SK-N-SH (cell line): ENCODE measurements at regions not wholly inside any gene's neighbourhood (a gene's known extent, or its start where the extent isn't known, plus 50 kb on each side); places are given as distances from the start of the nearest gene placed in this dataset.

Experiments used
- CTCF ChIA-PET: fragments of 300-600, 350-600 bp; formaldehyde crosslinking; extraction: SDS; loops from one replicate; lab custom pipeline; 2021; lab: Yijun Ruan, JAX
- POLR2A ChIA-PET: fragments of 350-600 bp; sonication (Branson Sonifier 250); formaldehyde crosslinking; extraction: SDS; loops from one replicate; lab custom pipeline; 2020; ENCODE audit warnings: antibody characterized with exemption, inconsistent platforms; lab: Yijun Ruan, JAX
- DNase-seq: peaks from one replicate; pipeline ENCODE4 v3.0.0; 2012
- H2AFZ ChIP-seq: fragments of 200-600 bp; sonication (generic); 2 replicates; pipeline ENCODE4 v1.8.1; 2016; ENCODE audit warnings: antibody characterized with exemption, mild to moderate bottlenecking, low read depth
- H3F3A ChIP-seq: fragments of 200-600 bp; sonication (generic); replicated peaks from 2 replicates; pipeline ENCODE3; 2016; ENCODE audit warnings: antibody characterized with exemption, mild to moderate bottlenecking; ENCODE audit not compliant: insufficient read depth
- H3K27ac ChIP-seq, 2 experiments: fragments of 200-500 bp in 1 of 2; fragments of 200-600 bp in 1 of 2; sonication (Bioruptor generic) in 1 of 2; sonication (generic), shearing (Covaris generic) in 1 of 2; 2 replicates each; pipeline versions ENCODE4 v1.5.1 to v1.6.1; 2014 to 2016; ENCODE audit warnings: low read depth in 2 of 2, inconsistent platforms in 1 of 2, low read length in 1 of 2, mild to moderate bottlenecking in 1 of 2, mixed read lengths in 1 of 2
- H3K27me3 ChIP-seq: fragments of 200-600 bp; sonication (generic), shearing (Covaris generic); 2 replicates; pipeline ENCODE4 v1.6.1; 2016; ENCODE audit warnings: mixed run types; ENCODE audit not compliant: insufficient read depth
- H3K36me3 ChIP-seq, 2 experiments: fragments of 200-500 bp in 1 of 2; fragments of 200-600 bp in 1 of 2; sonication (Bioruptor generic) in 1 of 2; sonication (generic) in 1 of 2; replicated peaks in 1 of 2; 2 replicates each; pipeline versions ENCODE3 to v1.5.1; 2014 to 2016; ENCODE audit warnings: low read length in 1 of 2, mild to moderate bottlenecking in 1 of 2; ENCODE audit not compliant: insufficient read depth in 2 of 2, control insufficient read depth in 1 of 2
- H3K4me1 ChIP-seq, 2 experiments: fragments of 200-500 bp in 1 of 2; fragments of 200-600 bp in 1 of 2; sonication (Bioruptor generic) in 1 of 2; sonication (generic), shearing (Covaris generic) in 1 of 2; 2 replicates each; pipeline versions ENCODE4 v1.5.1 to v1.6.1; 2014 to 2016; ENCODE audit warnings: low read depth in 1 of 2, low read length in 1 of 2, mixed run types in 1 of 2; ENCODE audit not compliant: insufficient read depth in 2 of 2, control insufficient read depth in 1 of 2
- H3K4me2 ChIP-seq: fragments of 200-600 bp; sonication (generic), shearing (Covaris generic); 2 replicates; pipeline ENCODE4 v1.6.1; 2017; ENCODE audit warnings: mixed run types
- H3K4me3 ChIP-seq, 2 experiments: fragments of 200-500 bp in 1 of 2; fragments of 200-600 bp in 1 of 2; sonication (Bioruptor generic) in 1 of 2; sonication (generic), shearing (Covaris generic) in 1 of 2; 2 replicates each; pipeline versions ENCODE4 v1.5.1 to v1.8.1; 2014 to 2016; ENCODE audit warnings: low read depth in 2 of 2, inconsistent platforms in 1 of 2, low read length in 1 of 2, mild to moderate bottlenecking in 1 of 2, mixed read lengths in 1 of 2, moderate library complexity in 1 of 2
- H3K79me2 ChIP-seq: fragments of 200-600 bp; sonication (generic); 2 replicates; pipeline ENCODE4 v1.8.1; 2017; ENCODE audit warnings: mild to moderate bottlenecking; ENCODE audit not compliant: insufficient read depth
- H3K9ac ChIP-seq: fragments of 200-600 bp; sonication (generic); 2 replicates; pipeline ENCODE4 v1.6.1; 2017; ENCODE audit warnings: mixed run types
- H3K9me2 ChIP-seq: fragments of 200-600 bp; sonication (generic); 2 replicates; pipeline ENCODE4 v1.6.1; 2017; ENCODE audit warnings: mixed run types
- H3K9me3 ChIP-seq: fragments of 200-600 bp; sonication (generic); 2 replicates; pipeline ENCODE4 v1.6.1; 2017; ENCODE audit warnings: mixed run types, mild to moderate bottlenecking, moderate library complexity
- H4K20me1 ChIP-seq: fragments of 200-600 bp; sonication (generic); 2 replicates; pipeline ENCODE4 v1.6.1; 2017; ENCODE audit warnings: mild to moderate bottlenecking, mixed run types; ENCODE audit not compliant: insufficient read depth
- FOXM1 ChIP-seq: IDR thresholded peaks from 2 replicates; pipeline ENCODE4 v1.4.0; 2012; ENCODE audit warnings: low read depth, mild to moderate bottlenecking
- GATA2 ChIP-seq: sonication (generic); formaldehyde crosslinking; IDR thresholded peaks from 2 replicates; pipeline ENCODE4 v1.5.0; 2020; ENCODE audit warnings: mild to moderate bottlenecking, missing genetic modification reagents
- NRF1 ChIP-seq: IDR thresholded peaks from 2 replicates; pipeline ENCODE4 v1.6.1; 2012; ENCODE audit warnings: low read depth, mild to moderate bottlenecking, low read length
- RAD21 ChIP-seq: IDR thresholded peaks from 2 replicates; pipeline ENCODE4 v1.6.1; 2012; ENCODE audit warnings: mild to moderate bottlenecking, low read length
- RCOR1 ChIP-seq: fragments of 150-350 bp; IDR thresholded peaks from 2 replicates; pipeline ENCODE4 v1.6.1; 2017; ENCODE audit warnings: antibody characterized with exemption, low read length
- RXRA ChIP-seq: IDR thresholded peaks from 2 replicates; pipeline ENCODE4 v1.4.0; 2012; ENCODE audit warnings: low read depth, mild to moderate bottlenecking, borderline replicate concordance
- SMC3 ChIP-seq: IDR thresholded peaks from 2 replicates; pipeline ENCODE4 v1.6.1; 2012; ENCODE audit warnings: low read depth, low read length, improper control_type of control experiment
- WGBS: methylation state at CpG from one replicate; pipeline ENCODE4 v1.1.6; 2017; ENCODE audit warnings: low lambda C conversion rate; 5-methylcytosine and 5-hydroxymethylcytosine counted together
- TF ChIP-seq, protein P1 (sequence below): IDR thresholded peaks from 2 replicates; pipeline ENCODE4; 2012
- TF ChIP-seq, protein P2 (sequence below): fragments of 200-600 bp; sonication (generic); IDR thresholded peaks from 2 replicates; pipeline ENCODE4 v1.6.1; 2017; ENCODE audit warnings: antibody characterized with exemption, mild to moderate bottlenecking, moderate library complexity
- TF ChIP-seq, protein P3 (sequence below): IDR thresholded peaks from 2 replicates; pipeline ENCODE4 v1.4.0; 2012; ENCODE audit warnings: low read depth, borderline replicate concordance

GRCh38 chr22:34010259-34010658, 90.0 kb upstream of the LARGE1 start:
- 5% methylated on average over 3 of the region's 3 CpGs for WGBS
- CTCF ChIA-PET: no interaction called here
- Histone ChIP-seq H3K79me2 (no peaks in the 10 kb centered on the region), H3K27me3 (no peaks in the 10 kb centered on the region), H3K4me3 (no peak overlapping the region), H3K9ac (no peak overlapping the region), H3K27ac (no peak overlapping the region), H3F3A (no peaks in the 10 kb centered on the region), H3K4me1 (no peaks in the 10 kb centered on the region)
- POLR2A ChIA-PET: no interaction called here
- no peak for TF ChIP-seq SMC3
- TF ChIP-seq NRF1: no peak
- TF ChIP-seq, all 33 proteins: peak for 0
- Histone ChIP-seq H3K4me2 (no peak overlapping the region), H3K9me3 (peaks cover 8% of the 10 kb centered on the region; the same call in 1 of the 2 replicates), H2AFZ (no peak overlapping the region), H4K20me1 (no peaks in the 10 kb centered on the region), H3K9me2 (no peaks in the 10 kb centered on the region), H3K36me3 (no peaks in the 10 kb centered on the region)
- DNase-seq: no peak

DNA sequence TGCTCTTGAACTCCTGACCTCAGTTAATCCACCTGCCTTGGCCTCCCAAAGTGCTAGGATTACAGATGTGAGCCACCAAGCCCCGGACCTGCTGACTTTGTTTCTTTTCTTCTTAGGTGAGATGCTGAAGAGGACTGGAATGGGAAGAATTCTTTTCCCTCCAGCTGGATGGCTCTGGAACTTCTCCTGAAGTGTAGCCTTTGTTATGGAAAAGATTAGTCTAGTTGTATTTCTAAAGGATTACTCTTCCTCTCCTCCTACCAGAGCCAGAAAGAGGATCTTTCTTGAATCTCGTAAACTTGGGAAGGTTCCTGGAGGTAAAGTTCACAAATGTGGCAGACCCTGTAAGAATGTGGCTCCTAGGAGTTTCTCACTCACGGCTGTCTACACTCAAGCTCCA, 95.4 kb upstream of the LARGE1 start:
- H3K27me3 ChIP-seq: no peaks in the 10 kb centered on the region
- no peaks in the 10 kb centered on the region for H3K79me2 ChIP-seq
- DNase-seq: no peak
- peaks cover 8% of the 10 kb centered on the region; the same call in 1 of the 2 replicates for H3K9me3 ChIP-seq
- ChIA-PET POLR2A (no interaction called here), CTCF (no interaction called here)
- no peaks in the 10 kb centered on the region for H3F3A ChIP-seq
- H3K4me1 ChIP-seq: no peaks in the 10 kb centered on the region
- no peaks in the 10 kb centered on the region for H3K9me2 ChIP-seq
- no peaks in the 10 kb centered on the region for H3K36me3 ChIP-seq
- H3K9ac ChIP-seq: no peak overlapping the region
- H4K20me1 ChIP-seq: no peaks in the 10 kb centered on the region
- no peak overlapping the region for H3K27ac ChIP-seq
- TF ChIP-seq, protein P1, sequence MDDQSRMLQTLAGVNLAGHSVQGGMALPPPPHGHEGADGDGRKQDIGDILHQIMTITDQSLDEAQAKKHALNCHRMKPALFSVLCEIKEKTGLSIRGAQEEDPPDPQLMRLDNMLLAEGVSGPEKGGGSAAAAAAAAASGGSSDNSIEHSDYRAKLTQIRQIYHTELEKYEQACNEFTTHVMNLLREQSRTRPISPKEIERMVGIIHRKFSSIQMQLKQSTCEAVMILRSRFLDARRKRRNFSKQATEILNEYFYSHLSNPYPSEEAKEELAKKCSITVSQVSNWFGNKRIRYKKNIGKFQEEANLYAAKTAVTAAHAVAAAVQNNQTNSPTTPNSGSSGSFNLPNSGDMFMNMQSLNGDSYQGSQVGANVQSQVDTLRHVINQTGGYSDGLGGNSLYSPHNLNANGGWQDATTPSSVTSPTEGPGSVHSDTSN: no peak
- no peak for TF ChIP-seq FOXM1
- no peak for TF ChIP-seq RAD21
- TF ChIP-seq RXRA: no peak
- TF ChIP-seq, protein P2, sequence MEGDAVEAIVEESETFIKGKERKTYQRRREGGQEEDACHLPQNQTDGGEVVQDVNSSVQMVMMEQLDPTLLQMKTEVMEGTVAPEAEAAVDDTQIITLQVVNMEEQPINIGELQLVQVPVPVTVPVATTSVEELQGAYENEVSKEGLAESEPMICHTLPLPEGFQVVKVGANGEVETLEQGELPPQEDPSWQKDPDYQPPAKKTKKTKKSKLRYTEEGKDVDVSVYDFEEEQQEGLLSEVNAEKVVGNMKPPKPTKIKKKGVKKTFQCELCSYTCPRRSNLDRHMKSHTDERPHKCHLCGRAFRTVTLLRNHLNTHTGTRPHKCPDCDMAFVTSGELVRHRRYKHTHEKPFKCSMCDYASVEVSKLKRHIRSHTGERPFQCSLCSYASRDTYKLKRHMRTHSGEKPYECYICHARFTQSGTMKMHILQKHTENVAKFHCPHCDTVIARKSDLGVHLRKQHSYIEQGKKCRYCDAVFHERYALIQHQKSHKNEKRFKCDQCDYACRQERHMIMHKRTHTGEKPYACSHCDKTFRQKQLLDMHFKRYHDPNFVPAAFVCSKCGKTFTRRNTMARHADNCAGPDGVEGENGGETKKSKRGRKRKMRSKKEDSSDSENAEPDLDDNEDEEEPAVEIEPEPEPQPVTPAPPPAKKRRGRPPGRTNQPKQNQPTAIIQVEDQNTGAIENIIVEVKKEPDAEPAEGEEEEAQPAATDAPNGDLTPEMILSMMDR: no peak
- TF ChIP-seq RCOR1: no peak
- TF ChIP-seq, protein P3, sequence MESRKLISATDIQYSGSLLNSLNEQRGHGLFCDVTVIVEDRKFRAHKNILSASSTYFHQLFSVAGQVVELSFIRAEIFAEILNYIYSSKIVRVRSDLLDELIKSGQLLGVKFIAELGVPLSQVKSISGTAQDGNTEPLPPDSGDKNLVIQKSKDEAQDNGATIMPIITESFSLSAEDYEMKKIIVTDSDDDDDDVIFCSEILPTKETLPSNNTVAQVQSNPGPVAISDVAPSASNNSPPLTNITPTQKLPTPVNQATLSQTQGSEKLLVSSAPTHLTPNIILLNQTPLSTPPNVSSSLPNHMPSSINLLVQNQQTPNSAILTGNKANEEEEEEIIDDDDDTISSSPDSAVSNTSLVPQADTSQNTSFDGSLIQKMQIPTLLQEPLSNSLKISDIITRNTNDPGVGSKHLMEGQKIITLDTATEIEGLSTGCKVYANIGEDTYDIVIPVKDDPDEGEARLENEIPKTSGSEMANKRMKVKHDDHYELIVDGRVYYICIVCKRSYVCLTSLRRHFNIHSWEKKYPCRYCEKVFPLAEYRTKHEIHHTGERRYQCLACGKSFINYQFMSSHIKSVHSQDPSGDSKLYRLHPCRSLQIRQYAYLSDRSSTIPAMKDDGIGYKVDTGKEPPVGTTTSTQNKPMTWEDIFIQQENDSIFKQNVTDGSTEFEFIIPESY: no peak
- TF ChIP-seq GATA2 (CRISPR knock-in tag): no peak
- 9% methylated on average over 3 of the region's 3 CpGs for WGBS
- H3K4me3 ChIP-seq: no peak overlapping the region
- no peak overlapping the region for H2AFZ ChIP-seq
- H3K4me2 ChIP-seq: no peak overlapping the region
